Naive thymus-derived CD8-positive, alpha-beta T cell (primary cell): ENCODE measurements at regions not wholly inside any gene's neighbourhood (a gene's known extent, or its start where the extent isn't known, plus 50 kb on each side); places are given as distances from the start of the nearest gene placed in this dataset.
A peak's percentile ranks its signal among the peaks of the same experiment; 100 is the strongest.
"Not testable (repeated sequence)": the region's sequence is repeated elsewhere in the genome, so short reads cannot be mapped to it uniquely, and the experiment has no call there.

Experiments
- ATAC-seq, 2 donors: fragments of 150-1000 bp; cut with Tn5 transposase in 1 of 2; sonication (Bioruptor Pico), chemical (Tn5 transposase) in 1 of 2; 1 replicate in 1 of 2; 2 replicates in 1 of 2; pipeline ENCODE4 v1.10.0; 2021; ENCODE audit warnings: mild to moderate bottlenecking in 2 of 2, moderate library complexity in 2 of 2
- POLR2A ChIA-PET: fragments of 350-600 bp; sonication (Branson Sonifier 250); formaldehyde crosslinking; loops from one replicate; lab custom pipeline; 2021; ENCODE audit warnings: antibody characterized with exemption; lab: Charles Lee
- DNase-seq, 10 donors: peaks; one replicate each; pipeline versions ENCODE4 v3.0.0 to v3.0.0-alpha.2; 2020 to 2022
- H3K27ac Mint-ChIP-seq, 10 donors: one replicate each; pipeline ENCODE4 v1.8.0; 2020 to 2022; ENCODE audit warnings: mild to moderate bottlenecking in 10 of 10, mixed read lengths in 10 of 10, moderate library complexity in 4 of 10, inconsistent platforms in 1 of 10
- H3K27me3 Mint-ChIP-seq, 5 donors: one replicate each; pipeline ENCODE4 v1.8.0; 2021 to 2022; ENCODE audit warnings: mixed read lengths in 5 of 5
- H3K36me3 Mint-ChIP-seq, 3 donors: one replicate each; pipeline ENCODE4 v1.8.0; 2020 to 2022; ENCODE audit warnings: mixed read lengths in 3 of 3, mild to moderate bottlenecking in 2 of 3, inconsistent platforms in 1 of 3
- H3K4me1 Mint-ChIP-seq, 4 donors: one replicate each; pipeline ENCODE4 v1.8.0; 2021 to 2022; ENCODE audit warnings: mixed read lengths in 4 of 4
- H3K4me3 Mint-ChIP-seq, 10 donors: one replicate each; pipeline ENCODE4 v1.8.0; 2020 to 2022; ENCODE audit warnings: mild to moderate bottlenecking in 10 of 10, mixed read lengths in 10 of 10, moderate library complexity in 6 of 10, inconsistent platforms in 1 of 10
- H3K9me3 Mint-ChIP-seq, 9 donors: one replicate each; pipeline ENCODE4 v1.8.0; 2020 to 2022; ENCODE audit warnings: mixed read lengths in 9 of 9, mild to moderate bottlenecking in 3 of 9, inconsistent platforms in 1 of 9, moderate library complexity in 1 of 9

GRCh38 chr5:1635477-1635876, 111.7 kb upstream of the LPCAT1 start:
- POLR2A ChIA-PET, H3K27me3 Mint-ChIP-seq, DNase-seq, ATAC-seq, H3K36me3 Mint-ChIP-seq, H3K9me3 Mint-ChIP-seq: not testable (repeated sequence)
- peaks cover 17 to 36% (median 32%) of the 10 kb centered on the region in 4 donors for H3K4me1 Mint-ChIP-seq
- H3K4me3 Mint-ChIP-seq = peak overlapping the region; percentile 39 to 95 (median 88)
- peak overlapping the region in 4 of 10 donors; percentile 7 to 88 (median 78) for H3K27ac Mint-ChIP-seq

GRCh38 chr5:1634337-1634661, 110.5 kb upstream of the LPCAT1 start:
- Mint-ChIP-seq H3K36me3 (peaks cover 0 to 11% (median 0%) of the 10 kb centered on the region in 3 donors), H3K9me3 (no peaks in the 10 kb centered on the region)
- POLR2A ChIA-PET = interaction anchor here (0.7 to 1.7 kb wide), 10 partner anchors 9 to 496 kb away, joined by 4 to 10 read pairs (median 6); partner anchors contain the start of gene LPCAT1

GRCh38 chr5:1633605-1634336, 110.0 kb upstream of the LPCAT1 start:
- POLR2A ChIA-PET = interaction anchor here (0.8 to 1.7 kb wide), 9 partner anchors 10 to 321 kb away, joined by 3 to 10 read pairs (median 6); partner anchors contain the start of gene LPCAT1

More at GRCh38 chr5:1634337-1634661, 110.5 kb upstream of the LPCAT1 start:
- peak overlapping the region; percentile 89 to 98 (median 92) for H3K4me3 Mint-ChIP-seq
- DNase-seq (no peak), ATAC-seq (no peak)
- H3K27ac Mint-ChIP-seq = peak overlapping the region; percentile 86 to 96 (median 93)
- H3K27me3 Mint-ChIP-seq = peaks cover 0 to 1% (median 0%) of the 10 kb centered on the region in 5 donors
- H3K4me1 Mint-ChIP-seq = peaks cover 19 to 44% (median 35%) of the 10 kb centered on the region in 4 donors

GRCh38 chr5:1631004-1631403, 107.2 kb upstream of the LPCAT1 start:
- H3K9me3 Mint-ChIP-seq, ATAC-seq, DNase-seq, H3K27me3 Mint-ChIP-seq, POLR2A ChIA-PET, H3K4me3 Mint-ChIP-seq: not testable (repeated sequence)
- Mint-ChIP-seq H3K27ac (peak overlapping the region in 2 of 10 donors; percentile 25 to 96), H3K4me1 (peaks cover 17 to 44% (median 35%) of the 10 kb centered on the region in 4 donors), H3K36me3 (peaks cover 0 to 24% (median 3%) of the 10 kb centered on the region in 3 donors)

More at GRCh38 chr5:1633605-1634336, 110.0 kb upstream of the LPCAT1 start:
- DNase-seq (peak; percentile 43 to 84 (median 69)), ATAC-seq (peak; percentile 85 to 92)
- Mint-ChIP-seq H3K36me3 (peaks cover 0 to 11% (median 0%) of the 10 kb centered on the region in 3 donors), H3K9me3 (no peaks in the 10 kb centered on the region), H3K27ac (peak overlapping the region; percentile 86 to 96 (median 93)), H3K4me3 (peak overlapping the region; percentile 89 to 98 (median 92)), H3K27me3 (peaks cover 0 to 1% (median 0%) of the 10 kb centered on the region in 5 donors), H3K4me1 (peaks cover 19 to 44% (median 35%) of the 10 kb centered on the region in 4 donors)

- H3K4me1 Mint-ChIP-seq = peaks cover 9 to 24% (median 20%) of the 10 kb centered on the region in 4 donors
- H3K36me3 Mint-ChIP-seq = peaks cover 0 to 51% (median 8%) of the 10 kb centered on the region in 3 donors
- POLR2A ChIA-PET, H3K9me3 Mint-ChIP-seq, H3K4me3 Mint-ChIP-seq, H3K27me3 Mint-ChIP-seq, ATAC-seq, DNase-seq: not testable (repeated sequence)
- peak overlapping the region in 1 of 10 donors; percentile 29 for H3K27ac Mint-ChIP-seq
Measured at GRCh38 chr5:1626397-1626796, 102.6 kb upstream of the LPCAT1 start.

GRCh38 chr5:1619531-1619930, 95.8 kb upstream of the LPCAT1 start:
- ATAC-seq, POLR2A ChIA-PET, H3K27ac Mint-ChIP-seq, DNase-seq, H3K4me3 Mint-ChIP-seq, H3K27me3 Mint-ChIP-seq, H3K9me3 Mint-ChIP-seq: not testable (repeated sequence)
- Mint-ChIP-seq H3K4me1 (peaks cover 0 to 24% (median 14%) of the 10 kb centered on the region in 4 donors), H3K36me3 (peaks cover 0 to 80% (median 13%) of the 10 kb centered on the region in 3 donors)

- POLR2A ChIA-PET, H3K4me3 Mint-ChIP-seq, DNase-seq, H3K9me3 Mint-ChIP-seq, H3K27me3 Mint-ChIP-seq, ATAC-seq, H3K27ac Mint-ChIP-seq: not testable (repeated sequence)
- H3K36me3 Mint-ChIP-seq = peaks cover 0 to 74% (median 11%) of the 10 kb centered on the region in 3 donors
- H3K4me1 Mint-ChIP-seq = peaks cover 0 to 17% (median 11%) of the 10 kb centered on the region in 4 donors
Measured at GRCh38 chr5:1618296-1618865, 94.6 kb upstream of the LPCAT1 start.

- POLR2A ChIA-PET = interaction anchor here (1.4 kb wide), 1 partner anchor 16 kb away, joined by 3 read pairs; no protein-coding TSS in a partner anchor
- Mint-ChIP-seq H3K27ac (peak overlapping the region in 1 of 10 donors; percentile 7), H3K36me3 (peaks cover 5 to 77% (median 16%) of the 10 kb centered on the region in 3 donors), H3K4me1 (peaks cover 0 to 16% (median 11%) of the 10 kb centered on the region in 4 donors)
- ATAC-seq, H3K9me3 Mint-ChIP-seq, H3K4me3 Mint-ChIP-seq, H3K27me3 Mint-ChIP-seq, DNase-seq: not testable (repeated sequence)
Measured at GRCh38 chr5:1617236-1617755, 93.5 kb upstream of the LPCAT1 start.

GRCh38 chr5:1613515-1613914, 89.8 kb upstream of the LPCAT1 start:
- ATAC-seq, H3K27me3 Mint-ChIP-seq, POLR2A ChIA-PET, H3K9me3 Mint-ChIP-seq, DNase-seq, H3K4me1 Mint-ChIP-seq, H3K4me3 Mint-ChIP-seq: not testable (repeated sequence)
- H3K36me3 Mint-ChIP-seq = peaks cover 5 to 51% (median 15%) of the 10 kb centered on the region in 3 donors
- peak overlapping the region in 1 of 10 donors; percentile 77 for H3K27ac Mint-ChIP-seq

- H3K9me3 Mint-ChIP-seq, ATAC-seq, DNase-seq, H3K4me3 Mint-ChIP-seq, POLR2A ChIA-PET, H3K27me3 Mint-ChIP-seq: not testable (repeated sequence)
- Mint-ChIP-seq H3K36me3 (peaks cover 5 to 23% (median 12%) of the 10 kb centered on the region in 3 donors), H3K27ac (peak overlapping the region in 2 of 10 donors; percentile 41 to 47), H3K4me1 (peaks cover 6 to 28% (median 20%) of the 10 kb centered on the region in 4 donors)
Measured at GRCh38 chr5:1610526-1610925, 86.8 kb upstream of the LPCAT1 start.

GRCh38 chr5:1609111-1609510, 85.4 kb upstream of the LPCAT1 start:
- not testable (repeated sequence) for H3K9me3 Mint-ChIP-seq

GRCh38 chr5:1608336-1608735, 84.6 kb upstream of the LPCAT1 start:
- H3K9me3 Mint-ChIP-seq, H3K27me3 Mint-ChIP-seq: not testable (repeated sequence)

More at GRCh38 chr5:1609111-1609510, 85.4 kb upstream of the LPCAT1 start:
- ATAC-seq, H3K27ac Mint-ChIP-seq, H3K27me3 Mint-ChIP-seq, POLR2A ChIA-PET, DNase-seq: not testable (repeated sequence)
- Mint-ChIP-seq H3K36me3 (peaks cover 5 to 14% (median 11%) of the 10 kb centered on the region in 3 donors), H3K4me3 (peak overlapping the region in 6 of 10 donors; percentile 4 to 64 (median 42)), H3K4me1 (peaks cover 8 to 28% (median 20%) of the 10 kb centered on the region in 4 donors)

More at GRCh38 chr5:1608336-1608735, 84.6 kb upstream of the LPCAT1 start:
- Mint-ChIP-seq H3K27ac (peak overlapping the region in 3 of 10 donors; percentile 2 to 65 (median 14)), H3K4me3 (peak overlapping the region in 8 of 10 donors; percentile 33 to 58 (median 48)), H3K36me3 (peaks cover 5 to 14% (median 11%) of the 10 kb centered on the region in 3 donors), H3K4me1 (peaks cover 8 to 28% (median 20%) of the 10 kb centered on the region in 4 donors)
- ATAC-seq (peak; percentile 86 to 92), DNase-seq (peak in 2 of 10 donors; percentile 36 to 37)
- POLR2A ChIA-PET = not testable (repeated sequence)
